22Rv1 (cell line): ENCODE measurements at regions not wholly inside any gene's neighbourhood (a gene's known extent, or its start where the extent isn't known, plus 50 kb on each side); places are given as distances from the start of the nearest gene placed in this dataset.

Experiments used
- CTCF ChIP-seq: fragments of 450-650 bp; IDR thresholded peaks from 2 replicates; pipeline ENCODE4 v1.5.1; 2017; ENCODE audit warnings: mild to moderate bottlenecking
- ZFX ChIP-seq: fragments of 450-650 bp; IDR thresholded peaks from 2 replicates; pipeline ENCODE4 v1.6.1; 2017; ENCODE audit warnings: antibody characterized with exemption, borderline replicate concordance

GRCh38 chr4:1504595-1505500 is 98.6 kb upstream of the NKX1-1 start:
- TF ChIP-seq CTCF (no peak), ZFX (no peak)
